ENCODE measurements at regions not wholly inside any gene's neighbourhood (a gene's known extent, or its start where the extent isn't known, plus 50 kb on each side); places are given as distances from the start of the nearest gene placed in this dataset.

GRCh38 chr4:112848911-112849310 lies 200.5 kb upstream of the ANK2 start:
- TF ChIP-seq CTCF (IDR thresholded peaks at IDR 0.05) (no peak), POLR2A (IDR thresholded peaks at IDR 0.05) (no peak)
